ENCODE measurements at regions not wholly inside any gene's neighbourhood (a gene's known extent, or its start where the extent isn't known, plus 50 kb on each side); places are given as distances from the start of the nearest gene placed in this dataset.

- TF ChIP-seq, protein P1, sequence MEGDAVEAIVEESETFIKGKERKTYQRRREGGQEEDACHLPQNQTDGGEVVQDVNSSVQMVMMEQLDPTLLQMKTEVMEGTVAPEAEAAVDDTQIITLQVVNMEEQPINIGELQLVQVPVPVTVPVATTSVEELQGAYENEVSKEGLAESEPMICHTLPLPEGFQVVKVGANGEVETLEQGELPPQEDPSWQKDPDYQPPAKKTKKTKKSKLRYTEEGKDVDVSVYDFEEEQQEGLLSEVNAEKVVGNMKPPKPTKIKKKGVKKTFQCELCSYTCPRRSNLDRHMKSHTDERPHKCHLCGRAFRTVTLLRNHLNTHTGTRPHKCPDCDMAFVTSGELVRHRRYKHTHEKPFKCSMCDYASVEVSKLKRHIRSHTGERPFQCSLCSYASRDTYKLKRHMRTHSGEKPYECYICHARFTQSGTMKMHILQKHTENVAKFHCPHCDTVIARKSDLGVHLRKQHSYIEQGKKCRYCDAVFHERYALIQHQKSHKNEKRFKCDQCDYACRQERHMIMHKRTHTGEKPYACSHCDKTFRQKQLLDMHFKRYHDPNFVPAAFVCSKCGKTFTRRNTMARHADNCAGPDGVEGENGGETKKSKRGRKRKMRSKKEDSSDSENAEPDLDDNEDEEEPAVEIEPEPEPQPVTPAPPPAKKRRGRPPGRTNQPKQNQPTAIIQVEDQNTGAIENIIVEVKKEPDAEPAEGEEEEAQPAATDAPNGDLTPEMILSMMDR (IDR thresholded peaks at IDR 0.05 in 2 of 3, conservative IDR thresholded peaks at IDR 0.05 in 1 of 3; ENCODE audit: insufficient read depth in 2 of 3, low read depth in 1 of 3, low read length in 3 of 3), result no peak
- TF ChIP-seq MTA2 (IDR thresholded peaks at IDR 0.05; ENCODE audit: low read depth), result no peak
- no peak for TF ChIP-seq SP1 (CRISPR knock-in tag; IDR thresholded peaks at IDR 0.05)
- TF ChIP-seq ZNF197 (CRISPR knock-in tag; IDR thresholded peaks at IDR 0.05; ENCODE audit: low read depth), result no peak
- no peak for TF ChIP-seq ZKSCAN3 (CRISPR knock-in tag; IDR thresholded peaks at IDR 0.05)
- TF ChIP-seq, protein P2, sequence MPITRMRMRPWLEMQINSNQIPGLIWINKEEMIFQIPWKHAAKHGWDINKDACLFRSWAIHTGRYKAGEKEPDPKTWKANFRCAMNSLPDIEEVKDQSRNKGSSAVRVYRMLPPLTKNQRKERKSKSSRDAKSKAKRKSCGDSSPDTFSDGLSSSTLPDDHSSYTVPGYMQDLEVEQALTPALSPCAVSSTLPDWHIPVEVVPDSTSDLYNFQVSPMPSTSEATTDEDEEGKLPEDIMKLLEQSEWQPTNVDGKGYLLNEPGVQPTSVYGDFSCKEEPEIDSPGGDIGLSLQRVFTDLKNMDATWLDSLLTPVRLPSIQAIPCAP (CRISPR knock-in tag; IDR thresholded peaks at IDR 0.05; ENCODE audit: borderline replicate concordance), result no peak
- TF ChIP-seq FOXK1 (CRISPR knock-in tag; IDR thresholded peaks at IDR 0.05; ENCODE audit: borderline replicate concordance), result no peak
- TF ChIP-seq, protein P3, sequence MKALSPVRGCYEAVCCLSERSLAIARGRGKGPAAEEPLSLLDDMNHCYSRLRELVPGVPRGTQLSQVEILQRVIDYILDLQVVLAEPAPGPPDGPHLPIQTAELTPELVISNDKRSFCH (CRISPR knock-in tag; IDR thresholded peaks at IDR 0.05), result no peak
- TF ChIP-seq, protein P3 (tag; IDR thresholded peaks at IDR 0.05), result no peak
- no peak for TF ChIP-seq HOXB6 (CRISPR knock-in tag; IDR thresholded peaks at IDR 0.05; ENCODE audit: borderline replicate concordance)
- peak; percentile 92 for TF ChIP-seq PKNOX1 (IDR thresholded peaks at IDR 0.05)
- TF ChIP-seq NFE2 (IDR thresholded peaks at IDR 0.05; ENCODE audit: low read depth), result peak; percentile 67
Observed at GRCh38 chr10:74770400-74770799, 56.0 kb upstream of the KAT6B start (continued).
